DOHH2 (cell line): ENCODE measurements at regions not wholly inside any gene's neighbourhood (a gene's known extent, or its start where the extent isn't known, plus 50 kb on each side); places are given as distances from the start of the nearest gene placed in this dataset.

Experiments used
- H3F3A ChIP-seq: fragments of 200-600 bp; sonication (generic), shearing (Covaris generic); 2 replicates; pipeline ENCODE4 v1.6.0; 2016; ENCODE audit warnings: antibody characterized with exemption, mild to moderate bottlenecking; ENCODE audit not compliant: control insufficient read depth, insufficient read depth
- H3K27ac ChIP-seq: fragments of 200-600 bp; sonication (generic); 2 replicates; pipeline ENCODE4 v1.5.1; 2014; ENCODE audit warnings: low read depth, mild to moderate bottlenecking, low read length, moderate library complexity
- H3K27me3 ChIP-seq: fragments of 200-600 bp; sonication (generic); 2 replicates; pipeline ENCODE4 v1.6.1; 2014; ENCODE audit warnings: mild to moderate bottlenecking, low read length, mixed read lengths; ENCODE audit not compliant: control insufficient read depth
- H3K36me3 ChIP-seq: fragments of 200-600 bp; sonication (generic); 2 replicates; pipeline ENCODE4 v1.6.1; 2014; ENCODE audit warnings: mild to moderate bottlenecking, low read length, moderate library complexity, mixed read lengths; ENCODE audit not compliant: control insufficient read depth
- H3K4me1 ChIP-seq: fragments of 200-600 bp; sonication (generic); 2 replicates; pipeline ENCODE4 v1.6.1; 2014; ENCODE audit warnings: mild to moderate bottlenecking, low read length, mixed read lengths; ENCODE audit not compliant: control insufficient read depth
- H3K4me2 ChIP-seq: fragments of 200-600 bp; sonication (generic); 2 replicates; pipeline ENCODE4 v1.6.0; 2014; ENCODE audit warnings: mild to moderate bottlenecking, low read length, moderate library complexity
- H3K4me3 ChIP-seq: fragments of 200-600 bp; sonication (generic); 2 replicates; pipeline ENCODE4 v1.5.1; 2014; ENCODE audit warnings: mild to moderate bottlenecking, low read length, mixed read lengths
- H3K79me2 ChIP-seq: fragments of 200-600 bp; sonication (generic); 2 replicates; pipeline ENCODE4 v1.6.1; 2014; ENCODE audit warnings: mild to moderate bottlenecking, low read length, mixed read lengths; ENCODE audit not compliant: control insufficient read depth
- H3K9me2 ChIP-seq: fragments of 200-600 bp; sonication (generic); replicated peaks from 2 replicates; pipeline ENCODE4 v1.6.1; 2014; ENCODE audit warnings: mild to moderate bottlenecking, low read length, mixed read lengths; ENCODE audit not compliant: control insufficient read depth
- H3K9me3 ChIP-seq: fragments of 200-600 bp; sonication (generic); 2 replicates; pipeline ENCODE4 v1.6.1; 2014; ENCODE audit warnings: antibody characterized with exemption, low read length, mixed read lengths; ENCODE audit not compliant: control insufficient read depth, insufficient read depth
- H4K20me1 ChIP-seq: fragments of 200-600 bp; sonication (generic); 2 replicates; pipeline ENCODE4 v1.6.0; 2014; ENCODE audit warnings: low read depth, mild to moderate bottlenecking, antibody characterized with exemption, low read length, moderate library complexity; ENCODE audit not compliant: control insufficient read depth, insufficient read depth
- CTCF ChIP-seq: fragments of 200-600 bp; sonication (generic); IDR thresholded peaks from one replicate; pipeline ENCODE4 v1.5.1; 2014; ENCODE audit warnings: antibody characterized with exemption, mild to moderate bottlenecking, low read depth, low read length; ENCODE audit not compliant: poor library complexity, severe bottlenecking
- EZH2phosphoT487 ChIP-seq: fragments of 200-600 bp; sonication (generic); IDR thresholded peaks from 2 replicates; pipeline ENCODE4 v1.6.1; 2017; ENCODE audit warnings: borderline replicate concordance, mild to moderate bottlenecking, antibody characterized with exemption, low read length, moderate library complexity, mixed read lengths

- Histone ChIP-seq H3K36me3 (no peaks in the 10 kb centered on the region), H3K9me3 (no peaks in the 10 kb centered on the region), H3K9me2 (no peaks in the 10 kb centered on the region), H3K4me3 (no peak overlapping the region), H3K79me2 (no peaks in the 10 kb centered on the region), H3K27me3 (no peaks in the 10 kb centered on the region), H3F3A (no peaks in the 10 kb centered on the region), H3K27ac (no peak overlapping the region), H4K20me1 (no peaks in the 10 kb centered on the region), H3K4me1 (no peaks in the 10 kb centered on the region), H3K4me2 (no peak overlapping the region)
- TF ChIP-seq EZH2phosphoT487 (no peak), CTCF (no peak)
Observed at GRCh38 chr1:55816456-55817426, 601.6 kb upstream of the USP24 start.

GRCh38 chr1:55815745-55816455, 600.7 kb upstream of the USP24 start:
- Histone ChIP-seq H3K79me2 (no peaks in the 10 kb centered on the region), H3K4me2 (no peak overlapping the region), H3K4me1 (no peaks in the 10 kb centered on the region), H3F3A (no peaks in the 10 kb centered on the region), H3K4me3 (no peak overlapping the region), H3K9me2 (no peaks in the 10 kb centered on the region), H4K20me1 (no peaks in the 10 kb centered on the region), H3K27me3 (no peaks in the 10 kb centered on the region), H3K9me3 (no peaks in the 10 kb centered on the region), H3K27ac (no peak overlapping the region), H3K36me3 (no peaks in the 10 kb centered on the region)
- TF ChIP-seq CTCF = no peak
- TF ChIP-seq EZH2phosphoT487 = no peak

- H3K27ac ChIP-seq = no peak overlapping the region
- H4K20me1 ChIP-seq = no peaks in the 10 kb centered on the region
- no peaks in the 10 kb centered on the region for H3K36me3 ChIP-seq
- no peaks in the 10 kb centered on the region for H3K4me1 ChIP-seq
- H3F3A ChIP-seq = no peaks in the 10 kb centered on the region
- no peak overlapping the region for H3K4me2 ChIP-seq
- H3K9me3 ChIP-seq = no peaks in the 10 kb centered on the region
- no peak for TF ChIP-seq EZH2phosphoT487
- TF ChIP-seq CTCF = no peak
- H3K9me2 ChIP-seq = no peaks in the 10 kb centered on the region
- no peaks in the 10 kb centered on the region for H3K79me2 ChIP-seq
- no peaks in the 10 kb centered on the region for H3K27me3 ChIP-seq
- no peak overlapping the region for H3K4me3 ChIP-seq
Observed at GRCh38 chr1:55814967-55815366, 599.8 kb upstream of the USP24 start.
